HEK293 (cell line): ENCODE measurements at regions not wholly inside any gene's neighbourhood (a gene's known extent, or its start where the extent isn't known, plus 50 kb on each side); places are given as distances from the start of the nearest gene placed in this dataset.
"Not testable (repeated sequence)": the region's sequence is repeated elsewhere in the genome, so short reads cannot be mapped to it uniquely, and the experiment has no call there.

Experiments
- SP2 ChIP-seq: fragments of 450-650 bp; formaldehyde crosslinking; IDR thresholded peaks from 2 replicates; pipeline ENCODE4 v1.5.1; 2016; ENCODE audit warnings: missing biosample characterization, missing genetic modification characterization
- TF ChIP-seq, protein P1 (sequence below): fragments of 450-650 bp; formaldehyde crosslinking; IDR thresholded peaks from 2 replicates; pipeline ENCODE4 v1.5.1; 2017; ENCODE audit warnings: missing biosample characterization, missing genetic modification characterization
- TF ChIP-seq, protein P2 (sequence below): fragments of 450-650 bp; formaldehyde crosslinking; IDR thresholded peaks from 2 replicates; pipeline ENCODE4 v1.5.1; 2016; ENCODE audit warnings: missing biosample characterization, missing genetic modification characterization

- TF ChIP-seq, protein P1, sequence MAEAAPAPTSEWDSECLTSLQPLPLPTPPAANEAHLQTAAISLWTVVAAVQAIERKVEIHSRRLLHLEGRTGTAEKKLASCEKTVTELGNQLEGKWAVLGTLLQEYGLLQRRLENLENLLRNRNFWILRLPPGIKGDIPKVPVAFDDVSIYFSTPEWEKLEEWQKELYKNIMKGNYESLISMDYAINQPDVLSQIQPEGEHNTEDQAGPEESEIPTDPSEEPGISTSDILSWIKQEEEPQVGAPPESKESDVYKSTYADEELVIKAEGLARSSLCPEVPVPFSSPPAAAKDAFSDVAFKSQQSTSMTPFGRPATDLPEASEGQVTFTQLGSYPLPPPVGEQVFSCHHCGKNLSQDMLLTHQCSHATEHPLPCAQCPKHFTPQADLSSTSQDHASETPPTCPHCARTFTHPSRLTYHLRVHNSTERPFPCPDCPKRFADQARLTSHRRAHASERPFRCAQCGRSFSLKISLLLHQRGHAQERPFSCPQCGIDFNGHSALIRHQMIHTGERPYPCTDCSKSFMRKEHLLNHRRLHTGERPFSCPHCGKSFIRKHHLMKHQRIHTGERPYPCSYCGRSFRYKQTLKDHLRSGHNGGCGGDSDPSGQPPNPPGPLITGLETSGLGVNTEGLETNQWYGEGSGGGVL (tag by site-specific recombination), result not testable (repeated sequence)
- TF ChIP-seq, protein P2, sequence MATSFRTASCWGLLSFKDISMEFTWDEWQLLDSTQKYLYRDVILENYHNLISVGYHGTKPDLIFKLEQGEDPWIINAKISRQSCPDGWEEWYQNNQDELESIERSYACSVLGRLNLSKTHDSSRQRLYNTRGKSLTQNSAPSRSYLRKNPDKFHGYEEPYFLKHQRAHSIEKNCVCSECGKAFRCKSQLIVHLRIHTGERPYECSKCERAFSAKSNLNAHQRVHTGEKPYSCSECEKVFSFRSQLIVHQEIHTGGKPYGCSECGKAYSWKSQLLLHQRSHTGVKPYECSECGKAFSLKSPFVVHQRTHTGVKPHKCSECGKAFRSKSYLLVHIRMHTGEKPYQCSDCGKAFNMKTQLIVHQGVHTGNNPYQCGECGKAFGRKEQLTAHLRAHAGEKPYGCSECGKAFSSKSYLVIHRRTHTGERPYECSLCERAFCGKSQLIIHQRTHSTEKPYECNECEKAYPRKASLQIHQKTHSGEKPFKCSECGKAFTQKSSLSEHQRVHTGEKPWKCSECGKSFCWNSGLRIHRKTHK (tag by site-specific recombination), result not testable (repeated sequence)
- not testable (repeated sequence) for TF ChIP-seq SP2 (tag by site-specific recombination)
Observed at GRCh38 chr2:89826741-89827140, 1135.3 kb downstream of the RPIA start.
